Keratinocyte (primary cell): ENCODE measurements at regions not wholly inside any gene's neighbourhood (a gene's known extent, or its start where the extent isn't known, plus 50 kb on each side); places are given as distances from the start of the nearest gene placed in this dataset.

Experiments used
- DNase-seq: peaks from one replicate; pipeline ENCODE4 v3.0.0-alpha.2; 2011; ENCODE audit warnings: low read depth, missing footprints, low spot score
- FAIRE-seq: peaks from 2 replicates; lab custom pipeline; 2011; peaks lifted over from hg19 to GRCh38; lab: Jason Lieb, UNC
- H2AFZ ChIP-seq: 2 replicates; pipeline ENCODE4 v1.6.0; 2012; ENCODE audit warnings: low read length, control low read depth, inconsistent platforms; ENCODE audit not compliant: control insufficient read depth
- H3K27ac ChIP-seq: 2 replicates; pipeline ENCODE4 v1.5.1; 2011; ENCODE audit warnings: low read length; ENCODE audit not compliant: control insufficient read depth, insufficient read depth
- H3K27me3 ChIP-seq: 3 replicates; pipeline ENCODE4 v1.6.0; 2011; ENCODE audit warnings: low read length; ENCODE audit not compliant: control insufficient read depth, insufficient read depth; ENCODE audit errors: extremely low read depth
- H3K36me3 ChIP-seq, 2 experiments: 2 replicates in 1 of 2; 3 replicates in 1 of 2; pipeline ENCODE4 v1.5.1; 2011; ENCODE audit warnings: low read length in 2 of 2, mild to moderate bottlenecking in 1 of 2; ENCODE audit not compliant: control insufficient read depth in 2 of 2, insufficient read depth in 2 of 2; ENCODE audit errors: extremely low read depth in 1 of 2
- H3K4me1 ChIP-seq: 3 replicates; pipeline ENCODE4 v1.5.1; 2011; ENCODE audit warnings: low read length; ENCODE audit not compliant: control insufficient read depth, insufficient read depth; ENCODE audit errors: extremely low read depth
- H3K4me2 ChIP-seq: 3 replicates; pipeline ENCODE4 v1.6.0; 2011; ENCODE audit warnings: low read depth, low read length; ENCODE audit not compliant: control insufficient read depth, insufficient read depth; ENCODE audit errors: extremely low read depth
- H3K4me3 ChIP-seq, 3 experiments: fragments of 200-600 bp in 1 of 3; sonication (generic) in 1 of 3; 2 replicates in 2 of 3; 3 replicates in 1 of 3; pipeline ENCODE4 v1.5.1; 2011 to 2016; ENCODE audit warnings: low read length in 3 of 3, mild to moderate bottlenecking in 3 of 3, control low read depth in 2 of 3, inconsistent platforms in 1 of 3, low read depth in 1 of 3, mixed read lengths in 1 of 3, mixed run types in 1 of 3, moderate library complexity in 1 of 3; ENCODE audit not compliant: control insufficient read depth in 2 of 3, insufficient read depth in 2 of 3; ENCODE audit errors: extremely low read depth in 1 of 3
- H3K79me2 ChIP-seq: 2 replicates; pipeline ENCODE4 v1.6.0; 2012; ENCODE audit warnings: low read length; ENCODE audit not compliant: control insufficient read depth, insufficient read depth
- H3K9ac ChIP-seq: 3 replicates; pipeline ENCODE4 v1.6.0; 2011; ENCODE audit warnings: low read length; ENCODE audit not compliant: control insufficient read depth, insufficient read depth; ENCODE audit errors: extremely low read depth
- H3K9me1 ChIP-seq: 3 replicates; pipeline ENCODE4 v1.6.0; 2011; ENCODE audit warnings: low read length; ENCODE audit not compliant: control insufficient read depth, insufficient read depth; ENCODE audit errors: extremely low read depth
- H3K9me3 ChIP-seq: 2 replicates; pipeline ENCODE4 v1.5.1; 2012; ENCODE audit warnings: low read depth, low read length; ENCODE audit not compliant: control insufficient read depth
- H4K20me1 ChIP-seq: 3 replicates; pipeline ENCODE4 v1.6.0; 2011; ENCODE audit warnings: low read length; ENCODE audit not compliant: control insufficient read depth, insufficient read depth; ENCODE audit errors: extremely low read depth
- CTCF ChIP-seq, 3 experiments: IDR thresholded peaks in 1 of 3; conservative IDR thresholded peaks in 1 of 3; optimal IDR thresholded peaks in 1 of 3; 2 replicates in 2 of 3; 3 replicates in 1 of 3; pipeline versions ENCODE3 to v1.5.1; 2011; ENCODE audit warnings: low read length in 3 of 3, mild to moderate bottlenecking in 3 of 3, moderate library complexity in 2 of 3, control low read depth in 1 of 3, inconsistent platforms in 1 of 3; ENCODE audit not compliant: insufficient read depth in 2 of 3; ENCODE audit errors: extremely low read depth in 1 of 3
- EZH2 ChIP-seq: IDR thresholded peaks from one replicate; pipeline ENCODE4 v1.6.1; 2012; ENCODE audit warnings: inconsistent platforms, mild to moderate bottlenecking, low read length, moderate library complexity
- dilution Hi-C: fragments of 300-500 bp; cut with MboI; formaldehyde crosslinking; loops from one replicate; pipeline ENCODE4 v1.7.0; 2020; ENCODE audit warnings: low sequenced_read_pairs; ENCODE audit not compliant: extremely low pct_ligation_motif_present

GRCh38 chr2:58906081-58906645, 665.0 kb upstream of the FANCL start:
- no peak for TF ChIP-seq CTCF (optimal IDR thresholded peaks at IDR 0.05 in 1 of 3, IDR thresholded peaks at IDR 0.05 in 1 of 3, conservative IDR thresholded peaks at IDR 0.05 in 1 of 3; ENCODE audit: extremely low read depth in 1 of 3, insufficient read depth in 2 of 3, low read length in 3 of 3)
- TF ChIP-seq EZH2: no peak
- H3K4me1 ChIP-seq: no peaks in the 10 kb centered on the region
- H3K36me3 ChIP-seq: no peaks in the 10 kb centered on the region
- DNase-seq (no peak), FAIRE-seq (no peak)
- H3K27me3 ChIP-seq: no peaks in the 10 kb centered on the region
- H2AFZ ChIP-seq: no peak overlapping the region
- H4K20me1 ChIP-seq: no peaks in the 10 kb centered on the region
- no peak overlapping the region for H3K9ac ChIP-seq
- no peaks in the 10 kb centered on the region for H3K9me1 ChIP-seq
- H3K79me2 ChIP-seq: no peaks in the 10 kb centered on the region
- dilution Hi-C loops: no loop called here
- no peaks in the 10 kb centered on the region for H3K9me3 ChIP-seq
- no peak overlapping the region for H3K4me2 ChIP-seq
- H3K4me3 ChIP-seq: no peak overlapping the region
- no peak overlapping the region for H3K27ac ChIP-seq

- H4K20me1 ChIP-seq: no peaks in the 10 kb centered on the region
- no peak for FAIRE-seq
- no peaks in the 10 kb centered on the region for H3K9me1 ChIP-seq
- H3K9ac ChIP-seq: no peak overlapping the region
- TF ChIP-seq CTCF (optimal IDR thresholded peaks at IDR 0.05 in 1 of 3, IDR thresholded peaks at IDR 0.05 in 1 of 3, conservative IDR thresholded peaks at IDR 0.05 in 1 of 3; ENCODE audit: extremely low read depth in 1 of 3, insufficient read depth in 2 of 3, low read length in 3 of 3) (no peak), EZH2 (no peak)
- no peak overlapping the region for H3K4me3 ChIP-seq
- H3K4me1 ChIP-seq: no peaks in the 10 kb centered on the region
- DNase-seq: no peak
- H3K27me3 ChIP-seq: no peaks in the 10 kb centered on the region
- no peak overlapping the region for H3K27ac ChIP-seq
- no peaks in the 10 kb centered on the region for H3K9me3 ChIP-seq
- H3K4me2 ChIP-seq: no peak overlapping the region
- no peaks in the 10 kb centered on the region for H3K79me2 ChIP-seq
- dilution Hi-C loops: no loop called here
- H3K36me3 ChIP-seq: no peaks in the 10 kb centered on the region
- no peak overlapping the region for H2AFZ ChIP-seq
These were observed 663.0 kb upstream of the FANCL start for GRCh38 chr2:58904095-58904494.
